A549 (cell line): ENCODE measurements at regions not wholly inside any gene's neighbourhood (a gene's known extent, or its start where the extent isn't known, plus 50 kb on each side); places are given as distances from the start of the nearest gene placed in this dataset.
"Not testable (repeated sequence)": the region's sequence is repeated elsewhere in the genome, so short reads cannot be mapped to it uniquely, and the experiment has no call there.

ENCODE experiments used
- ATAC-seq, 2 experiments: fragments of 200-7000 bp in 1 of 2; fragments of >200 bp in 1 of 2; cut with Nextera tagmentation in 1 of 2; cut with Tn5 transposase in 1 of 2; 3 replicates each; pipeline versions ENCODE4 v1.8.0 to v1.9.1; 2018 to 2020; ENCODE audit warnings: mild to moderate bottlenecking in 1 of 2, moderate library complexity in 1 of 2
- CTCF ChIA-PET: fragments of 300-600 bp; sonication (Branson Sonifier 250); formaldehyde crosslinking; extraction: SDS; loops from one replicate; lab custom pipeline; 2021; ENCODE audit warnings: antibody characterized with exemption, inconsistent platforms; lab: Yijun Ruan, JAX
- POLR2A ChIA-PET: fragments of 350-600 bp; formaldehyde crosslinking; extraction: SDS; loops from one replicate; lab custom pipeline; 2021; ENCODE audit warnings: antibody characterized with exemption, inconsistent platforms; lab: Yijun Ruan, JAX
- DNase-seq, 2 experiments: peaks; one replicate each; pipeline versions ENCODE4 v3.0.0 to v3.0.0-alpha.2; 2011 to 2016; ENCODE audit warnings: low read depth in 1 of 2, low spot score in 1 of 2
- FAIRE-seq: peaks from 2 replicates; lab custom pipeline; 2011; peaks lifted over from hg19 to GRCh38; lab: Jason Lieb, UNC
- H3K27ac ChIP-seq, 2 experiments: fragments of >200 bp; sonication (Bioruptor Twin); formaldehyde crosslinking; 3 replicates each; pipeline ENCODE4 v1.5.1; 2016 to 2017
- H3K4me1 ChIP-seq: fragments of >200 bp; sonication (Bioruptor Twin); formaldehyde crosslinking; 3 replicates; pipeline ENCODE4 v1.6.1; 2016
- H3K4me2 ChIP-seq: fragments of >200 bp; sonication (Bioruptor Twin); formaldehyde crosslinking; 3 replicates; pipeline ENCODE4 v1.6.1; 2016
- H3K4me3 ChIP-seq: fragments of >200 bp; sonication (Bioruptor Twin); formaldehyde crosslinking; 3 replicates; pipeline ENCODE4 v1.5.1; 2016
- H3K9me3 ChIP-seq: fragments of >200 bp; sonication (Bioruptor Twin); formaldehyde crosslinking; 3 replicates; pipeline ENCODE4 v1.6.1; 2016
- CEBPB ChIP-seq, 2 experiments: fragments of >200 bp in 1 of 2; sonication (Bioruptor Twin) in 1 of 2; formaldehyde crosslinking in 1 of 2; IDR thresholded peaks; 2 replicates each; pipeline ENCODE4 v1.6.1; 2012 to 2016
- CHD4 ChIP-seq: fragments of 200-600 bp; sonication (generic); IDR thresholded peaks from 2 replicates; pipeline ENCODE4 v1.6.1; 2016; ENCODE audit warnings: antibody characterized with exemption, mild to moderate bottlenecking, borderline replicate concordance
- EHF ChIP-seq: fragments of 250-450 bp; sonication (Bioruptor Pico); IDR thresholded peaks from 2 replicates; pipeline ENCODE4 v1.5.0; 2020; ENCODE audit warnings: mild to moderate bottlenecking
- EP300 ChIP-seq, 2 experiments: fragments of >200 bp; sonication (Bioruptor Twin); formaldehyde crosslinking; IDR thresholded peaks; 2 replicates in 1 of 2; 3 replicates in 1 of 2; pipeline ENCODE4 v1.6.1; 2016 to 2017
- FOSB ChIP-seq: fragments of 250-450 bp; sonication (Bioruptor Pico); IDR thresholded peaks from 2 replicates; pipeline ENCODE4 v1.5.0; 2020; ENCODE audit warnings: mild to moderate bottlenecking, moderate library complexity
- HMGXB4 ChIP-seq: fragments of 250-450 bp; sonication (Bioruptor Pico); IDR thresholded peaks from 2 replicates; pipeline ENCODE4 v1.5.0; 2021; ENCODE audit warnings: mild to moderate bottlenecking, moderate library complexity, borderline replicate concordance
- HOXA7 ChIP-seq: fragments of 250-450 bp; sonication (Bioruptor Pico); IDR thresholded peaks from 2 replicates; pipeline ENCODE4 v1.5.0; 2020; ENCODE audit warnings: mild to moderate bottlenecking, moderate library complexity
- HOXB13 ChIP-seq: fragments of 250-450 bp; sonication (Bioruptor Pico); IDR thresholded peaks from 2 replicates; pipeline ENCODE4 v1.5.0; 2020; ENCODE audit warnings: low read depth, mild to moderate bottlenecking, moderate library complexity
- HOXB5 ChIP-seq: fragments of 250-450 bp; sonication (Bioruptor Pico); IDR thresholded peaks from 2 replicates; pipeline ENCODE4 v1.5.0; 2020; ENCODE audit warnings: mild to moderate bottlenecking, moderate library complexity
- JUN ChIP-seq, 2 experiments: fragments of >200 bp; sonication (Bioruptor Twin); formaldehyde crosslinking; IDR thresholded peaks; 2 replicates in 1 of 2; 3 replicates in 1 of 2; pipeline ENCODE4 v1.6.1; 2016 to 2017
- JUNB ChIP-seq: fragments of >200 bp; sonication (Bioruptor Twin); formaldehyde crosslinking; IDR thresholded peaks from 2 replicates; pipeline ENCODE4 v1.6.1; 2016
- MAZ ChIP-seq: fragments of 150-350 bp; IDR thresholded peaks from 2 replicates; pipeline ENCODE4 v1.6.1; 2014; ENCODE audit warnings: antibody characterized with exemption, low read depth, low read length, borderline replicate concordance
- PBX3 ChIP-seq: IDR thresholded peaks from 2 replicates; pipeline ENCODE4 v1.6.1; 2012
- RNF2 ChIP-seq: fragments of 200-600 bp; sonication (generic); IDR thresholded peaks from 2 replicates; pipeline ENCODE4 v1.6.1; 2016; ENCODE audit warnings: low read depth, mild to moderate bottlenecking, antibody characterized with exemption, moderate library complexity, borderline replicate concordance
- SMC3 ChIP-seq: fragments of >200 bp; sonication (Bioruptor Twin); formaldehyde crosslinking; IDR thresholded peaks from 3 replicates; pipeline ENCODE4 v1.6.1; 2018; ENCODE audit warnings: inconsistent platforms
- SREBF2 ChIP-seq: fragments of 450-650 bp; IDR thresholded peaks from 2 replicates; pipeline ENCODE4 v1.6.1; 2014; ENCODE audit warnings: mild to moderate bottlenecking, moderate library complexity
- ZFP36 ChIP-seq: fragments of 450-650 bp; IDR thresholded peaks from 2 replicates; pipeline ENCODE4 v1.6.1; 2014; ENCODE audit warnings: borderline replicate concordance; ENCODE audit not compliant: partially characterized antibody
- WGBS: methylation state at CpG from one replicate; pipeline ENCODE4 v1.1.6; 2017; ENCODE audit errors: missing lambda C conversion rate; 5-methylcytosine and 5-hydroxymethylcytosine counted together
- TF ChIP-seq, protein P1 (sequence below): fragments of 250-450 bp; sonication (Bioruptor Pico); IDR thresholded peaks from 2 replicates; pipeline ENCODE4 v1.5.0; 2020; ENCODE audit warnings: low read depth, mild to moderate bottlenecking, moderate library complexity

DNA sequence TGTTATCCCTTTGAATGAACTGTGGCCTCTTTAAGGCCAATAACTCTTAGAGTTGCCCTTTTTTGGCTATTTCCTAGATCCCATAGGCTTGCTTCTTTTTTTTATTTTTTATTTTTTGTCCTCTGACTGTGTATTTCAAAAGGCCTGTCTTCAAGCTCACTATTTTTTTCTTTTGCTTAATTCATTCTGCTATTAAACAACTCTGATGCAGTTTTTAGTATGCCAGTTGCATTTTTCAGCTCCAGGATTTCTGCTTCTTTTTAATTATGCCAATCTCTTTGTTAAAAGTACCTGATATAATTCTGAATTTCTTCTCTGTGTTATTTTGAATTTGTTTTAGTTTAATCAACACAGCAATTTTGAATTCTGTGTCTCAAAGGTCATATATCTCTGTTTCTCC, 912.1 kb downstream of the PLOD2 start:
- no peak for ATAC-seq
- Histone ChIP-seq H3K9me3 (peaks cover 3% of the 10 kb centered on the region; the same call in 2 of the 3 replicates), H3K4me2 (no peak overlapping the region), H3K4me1 (no peaks in the 10 kb centered on the region), H3K27ac (no peak overlapping the region), H3K4me3 (no peak overlapping the region)
- ChIA-PET CTCF (no interaction called here), POLR2A (no interaction called here)
- no peak for DNase-seq
- TF ChIP-seq SMC3 (no peak), HOXB13 (no peak), ZFP36 (no peak), CHD4 (no peak), JUN (IDR thresholded peaks at IDR 0.05) (no peak), HOXB5 (no peak), FOSB (CRISPR knock-in tag) (no peak), JUNB (no peak), RNF2 (no peak), HMGXB4 (no peak), MAZ (no peak), HOXA7 (CRISPR knock-in tag) (no peak), SREBF2 (no peak), PBX3 (no peak)
- TF ChIP-seq, protein P1, sequence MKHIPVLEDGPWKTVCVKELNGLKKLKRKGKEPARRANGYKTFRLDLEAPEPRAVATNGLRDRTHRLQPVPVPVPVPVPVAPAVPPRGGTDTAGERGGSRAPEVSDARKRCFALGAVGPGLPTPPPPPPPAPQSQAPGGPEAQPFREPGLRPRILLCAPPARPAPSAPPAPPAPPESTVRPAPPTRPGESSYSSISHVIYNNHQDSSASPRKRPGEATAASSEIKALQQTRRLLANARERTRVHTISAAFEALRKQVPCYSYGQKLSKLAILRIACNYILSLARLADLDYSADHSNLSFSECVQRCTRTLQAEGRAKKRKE (CRISPR knock-in tag) = no peak
- FAIRE-seq = no peak

DNA sequence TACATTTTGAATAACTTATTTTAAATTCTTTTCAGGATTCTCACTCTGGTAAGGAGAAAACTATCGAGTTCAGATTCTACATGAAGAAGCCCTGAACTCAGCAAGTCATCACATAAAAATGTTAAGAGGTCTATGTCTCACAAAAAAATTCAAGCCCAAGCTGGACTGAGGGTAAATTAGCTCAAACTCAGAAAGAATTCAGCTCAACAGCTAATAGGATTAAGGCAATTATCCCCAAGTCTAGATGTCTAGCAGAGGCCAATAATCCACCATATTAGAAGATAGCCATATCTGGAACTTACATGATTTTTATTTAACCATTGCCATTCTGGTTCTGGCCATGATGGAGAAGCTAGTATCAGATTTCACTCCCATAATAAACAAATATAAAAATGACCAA, 909.7 kb downstream of the PLOD2 start:
- ChIA-PET POLR2A (no interaction called here), CTCF (no interaction called here)
- Histone ChIP-seq H3K4me1 (no peaks in the 10 kb centered on the region), H3K9me3 (peaks cover 3% of the 10 kb centered on the region; the same call in 2 of the 3 replicates), H3K4me2 (no peak overlapping the region), H3K27ac (no peak overlapping the region), H3K4me3 (no peak overlapping the region)
- TF ChIP-seq RNF2 (no peak), EHF (CRISPR knock-in tag) (no peak), CEBPB (IDR thresholded peaks at IDR 0.05) (no peak), EP300 (IDR thresholded peaks at IDR 0.05) (no peak)
- TF ChIP-seq, protein P1 (CRISPR knock-in tag) = no peak
- 2% methylated on average over 1 of the region's 1 CpG for WGBS
- ATAC-seq = no peak
- no peak for FAIRE-seq
- DNase-seq = no peak

DNA sequence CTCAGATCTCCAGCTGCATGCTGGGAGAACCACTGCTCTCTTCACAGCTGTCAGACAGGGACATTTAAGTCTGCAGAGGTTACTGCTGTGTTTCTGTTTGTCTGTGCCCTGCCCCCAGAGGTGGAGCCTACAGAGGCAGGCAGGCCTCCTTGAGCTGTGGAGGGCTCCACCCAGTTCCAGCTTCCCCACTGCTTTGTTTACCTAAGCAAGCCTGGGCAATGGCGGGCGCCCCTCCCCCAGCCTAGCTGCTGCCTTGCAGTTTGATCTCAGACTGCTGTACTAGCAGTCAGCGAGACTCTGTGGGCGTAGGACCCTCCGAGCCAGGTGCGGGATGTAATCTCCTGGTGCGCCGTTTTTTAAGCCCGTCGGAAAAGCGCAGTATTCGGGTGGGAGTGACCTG, 903.0 kb downstream of the PLOD2 start:
- DNase-seq, ATAC-seq, FAIRE-seq, CTCF ChIA-PET, H3K27ac ChIP-seq, POLR2A ChIA-PET, H3K4me2 ChIP-seq, H3K4me1 ChIP-seq, H3K4me3 ChIP-seq, H3K9me3 ChIP-seq: not testable (repeated sequence)
- WGBS = 62% methylated on average over 8 of the region's 12 CpGs
